GM18867 (cell line): ENCODE measurements at regions not wholly inside any gene's neighbourhood (a gene's known extent, or its start where the extent isn't known, plus 50 kb on each side); places are given as distances from the start of the nearest gene placed in this dataset.
"Not testable (repeated sequence)": the region's sequence is repeated elsewhere in the genome, so short reads cannot be mapped to it uniquely, and the experiment has no call there.

Experiments
- ATAC-seq: cut with Tn5 transposase; IDR thresholded peaks from one replicate; pipeline ENCODE4 v1.9.1; 2021; ENCODE audit warnings: mild to moderate bottlenecking, moderate library complexity; ENCODE audit not compliant: unreplicated experiment

GRCh38 chrX:41033299-41033698 is 51.9 kb upstream of the USP9X start:
- ATAC-seq, result no peak

- ATAC-seq, result not testable (repeated sequence)
Measured at GRCh38 chrX:41034902-41035301, 50.3 kb upstream of the USP9X start.
